Erythroblast (primary cell): ENCODE measurements at regions not wholly inside any gene's neighbourhood (a gene's known extent, or its start where the extent isn't known, plus 50 kb on each side); places are given as distances from the start of the nearest gene placed in this dataset.

Source experiments
- GATA1 ChIP-seq: IDR thresholded peaks from 2 replicates; pipeline ENCODE4 v1.6.1; 2011; ENCODE audit warnings: low read depth, mild to moderate bottlenecking, control low read depth, low read length, moderate library complexity
- POLR2A ChIP-seq: IDR thresholded peaks from 2 replicates; pipeline ENCODE4 v1.6.1; 2011; ENCODE audit warnings: mild to moderate bottlenecking, low read length

DNA sequence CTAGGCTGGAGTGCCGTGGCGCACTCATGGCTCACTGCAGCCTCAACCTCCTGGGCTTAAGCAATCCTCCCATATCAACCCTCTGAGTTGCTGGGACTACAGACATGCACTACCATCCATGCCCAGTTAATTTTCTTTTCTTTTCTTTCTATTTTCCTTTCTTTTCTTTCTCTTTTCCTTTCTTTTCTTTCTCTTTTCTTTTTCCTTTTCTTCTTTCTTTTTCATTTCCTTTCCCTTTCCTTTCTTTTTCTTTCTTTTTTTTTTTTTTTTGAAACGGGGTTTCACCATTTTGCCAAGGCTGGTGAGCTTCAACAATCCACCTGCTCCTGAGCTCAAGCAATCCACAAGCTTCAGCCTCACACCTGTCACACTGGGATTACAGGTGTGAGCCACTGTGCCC lies 60.1 kb upstream of the ACSS3 start:
- TF ChIP-seq POLR2A: no peak
- TF ChIP-seq GATA1: no peak
